Loucy (cell line): ENCODE measurements at regions not wholly inside any gene's neighbourhood (a gene's known extent, or its start where the extent isn't known, plus 50 kb on each side); places are given as distances from the start of the nearest gene placed in this dataset.

ENCODE experiments used
- CTCF ChIP-seq: fragments of 200-600 bp; sonication (generic); conservative IDR thresholded peaks from 2 replicates; pipeline ENCODE4 v1.5.1; 2014; ENCODE audit warnings: mild to moderate bottlenecking, antibody characterized with exemption, low read length
- EZH2phosphoT487 ChIP-seq: fragments of 200-600 bp; IDR thresholded peaks from 2 replicates; pipeline ENCODE4 v1.6.1; 2018; ENCODE audit warnings: antibody characterized with exemption, mild to moderate bottlenecking, moderate library complexity, borderline replicate concordance

DNA sequence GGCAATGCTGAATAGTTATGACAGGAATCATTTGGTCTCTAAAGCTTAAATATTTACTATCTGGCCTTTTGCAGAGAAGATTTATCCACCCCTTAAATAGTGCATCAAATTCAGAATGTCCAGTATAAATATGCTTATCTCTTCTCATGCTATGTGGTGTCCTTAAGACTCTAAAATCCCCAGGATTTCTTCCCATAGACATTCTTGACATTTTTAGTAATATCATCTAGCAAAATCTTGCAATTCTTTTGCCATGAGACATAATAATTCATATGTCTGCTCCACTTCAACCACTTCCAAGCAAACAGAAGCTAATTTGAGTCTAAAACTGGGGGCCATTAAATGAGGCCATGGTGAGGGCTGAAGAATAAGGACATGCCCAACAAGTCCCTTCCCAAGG lies 1923.4 kb upstream of the CDH9 start:
- TF ChIP-seq CTCF = no peak
- no peak for TF ChIP-seq EZH2phosphoT487
